Activated T-helper 2 cell treated with anti-CD3 and anti-CD28 coated beads, Interferon-gamma antibody, Interleukin-2, Interleukin-4, amounts not matched to agents 10 μg/mL and 5 μg/mL and 100 μg/mL, durations not matched to agents 14 hours and 24 hours and 36 hours (primary cell): ENCODE measurements at regions not wholly inside any gene's neighbourhood (a gene's known extent, or its start where the extent isn't known, plus 50 kb on each side); places are given as distances from the start of the nearest gene placed in this dataset.
"Not testable (repeated sequence)": the region's sequence is repeated elsewhere in the genome, so short reads cannot be mapped to it uniquely, and the experiment has no call there.

Experiments used
- DNase-seq: peaks from one replicate; pipeline ENCODE4 v3.0.0; 2021; ENCODE audit warnings: low spot score
- H3K27ac Mint-ChIP-seq: one replicate; pipeline ENCODE4 v1.8.0; 2021; ENCODE audit warnings: mixed read lengths
- H3K27me3 Mint-ChIP-seq: one replicate; pipeline ENCODE4 v1.8.0; 2021; ENCODE audit warnings: low read depth, mixed read lengths
- H3K36me3 Mint-ChIP-seq: one replicate; pipeline ENCODE4 v1.8.0; 2021; ENCODE audit warnings: low read depth, mixed read lengths
- H3K4me1 Mint-ChIP-seq: one replicate; pipeline ENCODE4 v1.8.0; 2021; ENCODE audit warnings: low read depth, mixed read lengths
- H3K4me3 Mint-ChIP-seq: one replicate; pipeline ENCODE4 v1.8.0; 2021; ENCODE audit warnings: low read depth, mild to moderate bottlenecking, moderate library complexity, mixed read lengths
- H3K9me3 Mint-ChIP-seq: one replicate; pipeline ENCODE4 v1.8.0; 2021; ENCODE audit warnings: mixed read lengths
- intact Hi-C: fragments of 100-400 bp; cut with micrococcal nuclease; formaldehyde crosslinking; loops from one replicate; pipeline ENCODE4 v1.15.1; 2023

GRCh38 chr15:96051598-96051997 is 278.9 kb upstream of the NR2F2 start:
- no peak for DNase-seq
- Mint-ChIP-seq H3K9me3 (no peaks in the 10 kb centered on the region), H3K36me3 (no peaks in the 10 kb centered on the region), H3K27me3 (peaks cover 42% of the 10 kb centered on the region), H3K27ac (no peak overlapping the region), H3K4me3 (no peak overlapping the region), H3K4me1 (no peaks in the 10 kb centered on the region)
- intact Hi-C loops: loop anchor here (10.0 kb wide), 1 partner anchor 283 kb away; the partner anchor contains the start of gene NR2F2

- intact Hi-C loops: loop anchor here (10.0 kb wide), 1 partner anchor 283 kb away; the partner anchor contains the start of gene NR2F2
- H3K27ac Mint-ChIP-seq: no peak overlapping the region
- no peaks in the 10 kb centered on the region for H3K4me1 Mint-ChIP-seq
- H3K36me3 Mint-ChIP-seq: no peaks in the 10 kb centered on the region
- H3K27me3 Mint-ChIP-seq: peaks cover 42% of the 10 kb centered on the region
- DNase-seq: no peak
- H3K4me3 Mint-ChIP-seq: no peak overlapping the region
- H3K9me3 Mint-ChIP-seq: no peaks in the 10 kb centered on the region
These were observed 278.3 kb upstream of the NR2F2 start for GRCh38 chr15:96052154-96052553.

DNA sequence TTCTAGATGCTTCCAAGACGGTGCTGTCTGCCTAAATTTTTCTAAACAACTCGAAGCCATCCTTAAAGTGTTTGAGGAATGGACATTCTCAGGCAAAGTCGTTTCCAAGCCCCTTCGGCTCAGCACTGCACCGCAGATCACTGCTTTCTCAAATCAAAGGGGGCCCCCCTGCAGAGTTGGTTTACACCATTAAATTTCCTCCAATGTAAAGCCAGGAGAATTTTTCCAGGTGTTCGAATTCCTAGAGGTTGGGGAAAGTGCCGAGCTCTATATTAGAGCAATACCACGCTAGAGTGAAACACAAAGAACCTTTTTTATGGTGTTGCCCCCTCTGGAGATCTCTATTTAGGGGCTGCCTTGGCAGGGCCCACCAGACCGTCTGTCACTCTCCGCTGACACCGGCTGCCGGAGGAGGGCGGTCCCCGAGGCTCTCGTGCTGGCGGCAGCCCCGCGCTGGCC is 277.9 kb upstream of the NR2F2 start:
- H3K9me3 Mint-ChIP-seq: no peaks in the 10 kb centered on the region
- no peak overlapping the region for H3K27ac Mint-ChIP-seq
- H3K36me3 Mint-ChIP-seq: no peaks in the 10 kb centered on the region
- no peak overlapping the region for H3K4me3 Mint-ChIP-seq
- DNase-seq: no peak
- peaks cover 41% of the 10 kb centered on the region for H3K27me3 Mint-ChIP-seq
- intact Hi-C loops: loop anchor here (10.0 kb wide), 1 partner anchor 282 kb away; the partner anchor contains the start of gene NR2F2
- H3K4me1 Mint-ChIP-seq: no peaks in the 10 kb centered on the region

- intact Hi-C loops: loop anchor here (10.0 kb wide), 1 partner anchor 282 kb away; the partner anchor contains the start of gene NR2F2
These were observed 277.3 kb upstream of the NR2F2 start for GRCh38 chr15:96053031-96053780.

GRCh38 chr15:96053781-96054428 is 276.6 kb upstream of the NR2F2 start:
- no peaks in the 10 kb centered on the region for H3K36me3 Mint-ChIP-seq
- DNase-seq: no peak
- H3K27me3 Mint-ChIP-seq: peaks cover 36% of the 10 kb centered on the region
- no peak overlapping the region for H3K4me3 Mint-ChIP-seq
- intact Hi-C loops: loop anchor here (10.0 kb wide), 1 partner anchor 281 kb away; the partner anchor contains the start of gene NR2F2
- H3K4me1 Mint-ChIP-seq: peaks cover 4% of the 10 kb centered on the region
- no peak overlapping the region for H3K27ac Mint-ChIP-seq
- no peaks in the 10 kb centered on the region for H3K9me3 Mint-ChIP-seq

More at GRCh38 chr15:96053031-96053780, 277.3 kb upstream of the NR2F2 start:
- Mint-ChIP-seq H3K4me3 (no peak overlapping the region), H3K4me1 (peaks cover under 1% of the 10 kb centered on the region), H3K27ac (no peak overlapping the region), H3K27me3 (peaks cover 40% of the 10 kb centered on the region), H3K9me3 (no peaks in the 10 kb centered on the region), H3K36me3 (no peaks in the 10 kb centered on the region)
- DNase-seq: no peak

DNA sequence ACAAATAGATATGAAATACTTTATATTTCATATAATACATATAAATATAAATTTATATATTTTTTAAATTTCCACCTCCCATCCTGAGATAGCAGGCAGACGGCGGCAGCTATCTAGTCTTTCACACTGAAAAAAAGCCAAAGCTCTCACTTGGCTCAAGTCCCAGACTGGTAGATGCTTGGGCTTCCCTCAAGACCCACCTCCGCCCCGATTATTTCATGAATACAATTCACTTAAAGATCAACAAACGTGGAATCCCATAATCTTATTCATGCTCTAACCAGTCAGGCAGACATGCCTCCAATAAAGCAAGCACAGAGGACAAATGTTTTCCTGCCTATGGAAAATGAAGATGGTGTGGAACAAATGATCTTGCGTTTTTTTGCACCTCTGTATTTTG is 275.9 kb upstream of the NR2F2 start:
- no peak overlapping the region for H3K4me3 Mint-ChIP-seq
- H3K27ac Mint-ChIP-seq: no peak overlapping the region
- no peaks in the 10 kb centered on the region for H3K9me3 Mint-ChIP-seq
- intact Hi-C loops: loop anchor here (10.0 kb wide), 1 partner anchor 280 kb away; the partner anchor contains the start of gene NR2F2
- H3K4me1 Mint-ChIP-seq: peaks cover 4% of the 10 kb centered on the region
- H3K27me3 Mint-ChIP-seq: peaks cover 30% of the 10 kb centered on the region
- no peak for DNase-seq
- no peaks in the 10 kb centered on the region for H3K36me3 Mint-ChIP-seq

DNA sequence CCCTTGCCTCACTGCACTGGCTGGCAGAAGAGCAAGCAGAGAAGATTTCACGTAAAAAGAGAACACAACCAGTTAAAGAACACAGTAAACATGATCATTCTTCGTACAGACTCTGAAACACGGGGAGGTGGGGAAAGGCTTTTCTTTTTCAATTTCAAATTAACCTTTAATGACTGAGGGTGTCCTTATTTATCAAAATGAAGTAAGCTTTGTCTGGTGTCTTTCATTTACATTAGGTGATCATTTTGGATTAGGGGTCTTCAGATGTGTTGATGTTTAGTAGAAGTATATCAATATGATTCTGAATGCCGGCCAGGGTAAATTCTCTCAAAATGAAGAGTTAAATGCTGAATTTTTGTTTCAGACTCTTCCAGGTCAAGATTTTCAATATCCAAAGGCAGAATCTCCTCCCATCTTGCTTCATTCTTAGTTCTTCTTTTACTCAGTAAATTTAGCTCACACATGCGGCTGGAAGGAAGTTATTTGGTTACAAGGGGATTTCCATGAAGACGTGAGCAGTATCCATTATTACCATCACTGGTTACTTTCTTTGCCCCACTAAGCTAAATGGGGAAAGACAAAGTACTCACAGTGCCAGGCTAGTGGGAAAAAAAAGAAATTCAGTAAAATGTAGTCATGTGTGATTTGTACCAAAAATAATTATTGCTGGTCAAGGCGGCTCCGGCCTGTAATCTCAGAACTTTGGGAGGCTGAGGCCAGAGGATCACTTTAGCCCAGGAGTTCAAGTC is 272.2 kb upstream of the NR2F2 start:
- intact Hi-C loops: loop anchor here (10.0 kb wide), 1 partner anchor 277 kb away; the partner anchor contains the start of gene NR2F2
- Mint-ChIP-seq H3K4me1 (peaks cover 4% of the 10 kb centered on the region), H3K4me3 (no peak overlapping the region), H3K27me3 (peaks cover 20% of the 10 kb centered on the region), H3K36me3 (no peaks in the 10 kb centered on the region), H3K27ac (no peak overlapping the region), H3K9me3 (no peaks in the 10 kb centered on the region)
- no peak for DNase-seq

- H3K9me3 Mint-ChIP-seq, DNase-seq, H3K4me3 Mint-ChIP-seq, H3K4me1 Mint-ChIP-seq, H3K36me3 Mint-ChIP-seq, H3K27ac Mint-ChIP-seq: not testable (repeated sequence)
- peaks cover 15% of the 10 kb centered on the region for H3K27me3 Mint-ChIP-seq
- intact Hi-C loops: loop anchor here (10.0 kb wide), 1 partner anchor 276 kb away; the partner anchor contains the start of gene NR2F2
These were observed 271.7 kb upstream of the NR2F2 start for GRCh38 chr15:96058852-96059103.

- H3K4me3 Mint-ChIP-seq, H3K27me3 Mint-ChIP-seq, DNase-seq, H3K36me3 Mint-ChIP-seq, H3K4me1 Mint-ChIP-seq, intact Hi-C loops, H3K27ac Mint-ChIP-seq, H3K9me3 Mint-ChIP-seq: not testable (repeated sequence)
These were observed 269.9 kb upstream of the NR2F2 start for GRCh38 chr15:96060591-96060990.

DNA sequence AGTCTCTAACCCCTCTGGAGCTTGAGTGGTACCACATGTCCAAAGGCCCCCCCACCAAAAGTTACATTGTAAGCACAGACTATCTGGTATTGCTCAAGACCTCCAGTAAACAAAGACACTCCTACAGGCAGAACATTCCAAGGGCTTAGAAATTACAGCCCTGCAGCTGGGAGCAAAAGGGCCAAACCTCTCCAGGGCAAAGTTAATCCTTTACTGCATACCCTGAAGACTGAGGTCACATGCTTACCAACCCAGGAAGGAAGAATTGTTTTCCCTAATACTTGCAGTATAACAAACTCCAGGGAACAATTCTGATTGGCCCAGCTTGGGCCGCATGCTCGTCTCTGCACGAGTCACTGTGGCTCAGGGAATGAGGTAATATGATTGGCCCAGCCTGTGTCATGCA is 266.1 kb upstream of the NR2F2 start:
- no peaks in the 10 kb centered on the region for H3K36me3 Mint-ChIP-seq
- no peaks in the 10 kb centered on the region for H3K4me1 Mint-ChIP-seq
- H3K9me3 Mint-ChIP-seq: no peaks in the 10 kb centered on the region
- H3K27ac Mint-ChIP-seq: no peak overlapping the region
- no peak for DNase-seq
- intact Hi-C loops: no loop called here
- H3K27me3 Mint-ChIP-seq: peaks cover 3% of the 10 kb centered on the region
- no peak overlapping the region for H3K4me3 Mint-ChIP-seq

- DNase-seq: no peak
- Mint-ChIP-seq H3K4me3 (no peak overlapping the region), H3K4me1 (no peaks in the 10 kb centered on the region), H3K27me3 (no peaks in the 10 kb centered on the region), H3K27ac (no peak overlapping the region), H3K9me3 (no peaks in the 10 kb centered on the region), H3K36me3 (no peaks in the 10 kb centered on the region)
- intact Hi-C loops: no loop called here
These were observed 264.4 kb upstream of the NR2F2 start for GRCh38 chr15:96066126-96066525.

GRCh38 chr15:96066852-96067495 is 263.5 kb upstream of the NR2F2 start:
- Mint-ChIP-seq H3K36me3 (no peaks in the 10 kb centered on the region), H3K4me1 (no peaks in the 10 kb centered on the region), H3K4me3 (no peak overlapping the region), H3K27ac (no peak overlapping the region), H3K27me3 (no peaks in the 10 kb centered on the region), H3K9me3 (no peaks in the 10 kb centered on the region)
- intact Hi-C loops: no loop called here
- no peak for DNase-seq
